GM06990 (cell line): ENCODE measurements at regions not wholly inside any gene's neighbourhood (a gene's known extent, or its start where the extent isn't known, plus 50 kb on each side); places are given as distances from the start of the nearest gene placed in this dataset.

Experiments
- DNase-seq: peaks from one replicate; pipeline ENCODE4 v3.0.0-alpha.2; 2011; ENCODE audit not compliant: insufficient read length; ENCODE audit errors: extremely low read depth
- H3K27me3 ChIP-seq: replicated peaks from 2 replicates; pipeline ENCODE4 v1.6.0; 2011; ENCODE audit warnings: low read length; ENCODE audit not compliant: control insufficient read depth, insufficient read depth
- H3K36me3 ChIP-seq: 2 replicates; pipeline ENCODE4 v1.5.1; 2011; ENCODE audit warnings: low read length; ENCODE audit not compliant: control insufficient read depth, insufficient read depth
- H3K4me3 ChIP-seq: replicated peaks from 2 replicates; pipeline ENCODE4 v1.5.1; 2011; ENCODE audit warnings: low read depth, mild to moderate bottlenecking, control low read depth, low read length
- TF ChIP-seq, protein P1 (sequence below): IDR thresholded peaks from 2 replicates; pipeline ENCODE4 v1.5.1; 2011; ENCODE audit warnings: low read length, control low read depth, mild to moderate bottlenecking, inconsistent platforms; ENCODE audit not compliant: insufficient read depth, poor library complexity, severe bottlenecking

DNA sequence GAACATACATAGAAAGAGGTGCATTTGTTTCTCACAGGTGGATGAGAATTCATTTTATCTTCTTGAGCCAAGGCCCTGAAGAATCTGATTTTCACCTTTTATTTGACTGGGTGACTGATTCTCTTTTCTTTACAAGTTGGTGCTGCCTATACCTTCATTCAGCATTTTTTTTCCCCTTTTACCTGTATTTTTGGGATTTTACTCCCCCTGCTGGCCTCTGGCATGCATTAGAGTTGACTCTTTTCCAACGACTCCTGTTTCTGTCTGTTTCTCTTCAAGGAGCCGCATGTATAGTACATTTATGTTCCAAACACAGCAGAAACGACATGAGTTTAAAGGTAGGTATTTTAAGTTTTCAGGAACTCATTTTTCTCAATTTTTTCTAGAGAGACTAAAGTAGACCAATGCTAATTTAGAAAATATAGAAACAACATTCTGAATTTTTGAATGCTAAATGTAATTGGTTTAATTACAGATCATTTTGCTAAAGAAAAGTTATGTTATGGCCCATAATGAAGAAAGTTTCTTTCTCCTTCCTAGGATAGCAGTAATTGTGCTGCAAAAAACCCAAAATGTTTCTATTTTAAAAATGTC, 149.8 kb upstream of the HDAC9 start:
- TF ChIP-seq, protein P1, sequence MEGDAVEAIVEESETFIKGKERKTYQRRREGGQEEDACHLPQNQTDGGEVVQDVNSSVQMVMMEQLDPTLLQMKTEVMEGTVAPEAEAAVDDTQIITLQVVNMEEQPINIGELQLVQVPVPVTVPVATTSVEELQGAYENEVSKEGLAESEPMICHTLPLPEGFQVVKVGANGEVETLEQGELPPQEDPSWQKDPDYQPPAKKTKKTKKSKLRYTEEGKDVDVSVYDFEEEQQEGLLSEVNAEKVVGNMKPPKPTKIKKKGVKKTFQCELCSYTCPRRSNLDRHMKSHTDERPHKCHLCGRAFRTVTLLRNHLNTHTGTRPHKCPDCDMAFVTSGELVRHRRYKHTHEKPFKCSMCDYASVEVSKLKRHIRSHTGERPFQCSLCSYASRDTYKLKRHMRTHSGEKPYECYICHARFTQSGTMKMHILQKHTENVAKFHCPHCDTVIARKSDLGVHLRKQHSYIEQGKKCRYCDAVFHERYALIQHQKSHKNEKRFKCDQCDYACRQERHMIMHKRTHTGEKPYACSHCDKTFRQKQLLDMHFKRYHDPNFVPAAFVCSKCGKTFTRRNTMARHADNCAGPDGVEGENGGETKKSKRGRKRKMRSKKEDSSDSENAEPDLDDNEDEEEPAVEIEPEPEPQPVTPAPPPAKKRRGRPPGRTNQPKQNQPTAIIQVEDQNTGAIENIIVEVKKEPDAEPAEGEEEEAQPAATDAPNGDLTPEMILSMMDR: peak; percentile 79
- no peak for DNase-seq
- Histone ChIP-seq H3K27me3 (no peaks in the 10 kb centered on the region), H3K4me3 (no peak overlapping the region), H3K36me3 (no peaks in the 10 kb centered on the region)

DNA sequence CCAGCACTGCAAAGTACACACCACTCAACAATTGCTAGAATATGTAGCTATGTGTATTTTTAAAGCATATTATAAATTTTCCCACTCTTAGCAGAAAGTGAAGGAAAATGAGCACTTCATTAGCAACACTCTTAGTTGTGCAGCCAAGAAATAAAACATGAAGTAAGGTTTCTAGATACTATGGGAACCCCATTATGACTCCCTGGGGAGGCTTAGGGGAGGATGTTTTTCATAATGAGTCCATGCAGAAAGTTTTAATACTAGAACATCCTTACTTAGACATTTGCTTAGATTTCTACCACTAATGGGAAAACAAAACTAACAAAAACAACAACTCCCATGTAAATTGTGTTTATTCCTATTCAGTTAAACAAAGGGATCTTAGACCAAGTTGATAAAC, 148.4 kb upstream of the HDAC9 start:
- Histone ChIP-seq H3K4me3 (no peak overlapping the region), H3K27me3 (no peaks in the 10 kb centered on the region), H3K36me3 (no peaks in the 10 kb centered on the region)
- no peak for DNase-seq
- TF ChIP-seq, protein P1: no peak

DNA sequence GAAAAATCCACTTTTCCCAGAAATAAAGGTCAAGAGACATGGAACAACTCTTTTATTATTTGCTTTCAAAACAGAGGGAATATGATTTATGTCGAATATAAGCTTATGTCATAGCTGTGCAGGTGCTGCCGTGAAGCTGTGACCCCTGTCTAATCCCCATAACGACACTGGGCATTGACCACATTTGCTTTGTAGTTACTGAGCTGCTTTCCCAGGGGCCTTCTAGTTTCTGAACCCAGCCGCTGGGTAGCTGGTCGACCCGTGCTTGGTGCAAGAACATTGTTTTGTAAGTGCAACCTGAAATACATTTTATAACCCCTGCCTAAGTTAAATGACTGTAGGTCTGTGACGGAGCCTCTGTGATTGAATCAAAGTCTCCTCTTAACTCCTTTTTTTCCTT, 144.9 kb upstream of the HDAC9 start:
- Histone ChIP-seq H3K27me3 (no peaks in the 10 kb centered on the region), H3K36me3 (no peaks in the 10 kb centered on the region), H3K4me3 (no peak overlapping the region)
- no peak for DNase-seq
- TF ChIP-seq, protein P1: no peak

DNA sequence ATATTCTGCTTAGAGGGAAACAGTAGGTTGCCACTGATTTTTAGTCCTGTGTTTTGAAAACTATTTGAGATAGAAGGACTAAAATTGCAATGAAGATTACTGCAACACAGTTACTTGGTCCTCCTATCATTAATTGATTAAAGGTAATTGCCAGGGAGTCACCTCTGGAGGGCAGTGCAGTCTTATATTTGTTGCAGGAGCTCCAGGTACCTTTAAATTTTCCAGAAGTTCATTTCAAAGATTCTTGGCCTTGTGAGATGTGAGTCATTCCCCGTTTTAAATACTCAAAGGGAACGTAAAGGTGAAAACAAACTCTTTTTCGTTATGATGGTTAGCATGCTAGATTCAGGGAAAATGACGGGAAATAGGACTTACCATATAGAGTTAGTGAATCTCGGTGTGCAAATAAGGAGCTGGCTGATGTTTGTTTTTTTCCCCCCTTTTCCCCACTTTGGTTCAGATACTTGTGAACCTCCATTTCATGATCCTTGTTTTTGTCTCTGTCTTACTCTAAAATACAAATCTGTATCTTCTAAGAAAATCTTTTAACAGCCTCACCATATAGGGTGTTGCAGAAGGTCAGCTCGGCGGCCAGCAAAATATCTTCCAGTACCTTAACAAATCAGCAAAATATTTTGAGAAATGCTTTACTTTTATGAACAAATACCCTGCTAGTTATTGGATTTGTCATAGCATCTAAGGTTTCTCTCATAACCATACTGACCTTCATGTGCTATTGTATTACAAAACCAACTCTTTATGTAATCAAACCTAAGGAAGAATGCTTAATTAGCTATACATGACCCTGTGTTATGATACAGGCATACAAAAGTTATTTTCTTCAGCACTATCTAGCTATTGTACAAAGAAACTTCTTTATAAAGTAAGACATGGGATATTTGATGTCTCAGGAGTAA, 143.0 kb upstream of the HDAC9 start:
- Histone ChIP-seq H3K27me3 (no peaks in the 10 kb centered on the region), H3K4me3 (no peak overlapping the region), H3K36me3 (no peaks in the 10 kb centered on the region)
- TF ChIP-seq, protein P1: peak; percentile 61
- no peak for DNase-seq

DNA sequence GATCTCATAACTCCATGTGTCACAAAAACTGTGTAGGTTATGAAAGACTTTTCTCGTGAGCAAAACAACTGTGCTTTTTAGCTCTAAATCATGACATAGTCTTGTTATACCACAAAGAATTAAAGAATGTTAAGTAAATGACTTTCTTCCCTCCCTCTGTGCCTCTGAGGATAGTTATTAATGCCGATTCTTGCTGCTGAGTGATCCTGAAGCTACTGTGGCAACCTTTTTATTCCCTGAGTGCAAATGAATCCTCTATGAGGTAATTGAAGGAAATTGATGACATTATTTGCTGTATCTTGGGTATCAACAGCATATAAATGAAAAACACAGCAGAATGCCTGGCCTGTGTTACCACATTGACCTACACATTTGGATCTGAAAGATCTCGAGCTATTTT, 142.2 kb upstream of the HDAC9 start:
- H3K36me3 ChIP-seq: no peaks in the 10 kb centered on the region
- no peak for DNase-seq
- TF ChIP-seq, protein P1: no peak
- H3K4me3 ChIP-seq: no peak overlapping the region
- no peaks in the 10 kb centered on the region for H3K27me3 ChIP-seq
